ENCODE measurements at regions not wholly inside any gene's neighbourhood (a gene's known extent, or its start where the extent isn't known, plus 50 kb on each side); places are given as distances from the start of the nearest gene placed in this dataset.

DNA sequence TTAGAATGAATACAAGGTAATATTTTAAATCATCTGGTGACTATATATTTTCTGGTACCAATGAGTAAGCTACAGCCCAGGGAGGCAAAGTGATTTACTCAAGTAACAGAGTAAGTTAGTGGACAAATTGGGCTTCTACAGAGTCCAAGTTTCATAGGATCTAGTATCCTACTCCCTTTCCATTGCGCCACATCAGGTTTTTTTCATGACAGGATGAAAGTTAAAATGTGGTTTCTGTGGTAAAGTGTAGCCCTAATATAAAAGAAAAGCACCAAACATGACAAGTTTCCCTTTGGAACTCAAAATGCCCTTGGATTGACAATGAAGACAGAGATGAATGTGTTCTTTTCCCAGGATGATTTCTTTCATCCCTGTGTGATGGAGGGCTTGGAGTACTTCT is 350.8 kb upstream of the ZNF385D start:
- TF ChIP-seq ZFP36 (IDR thresholded peaks at IDR 0.05; ENCODE audit: borderline replicate concordance, partially characterized antibody) (no peak), RFX5 (IDR thresholded peaks at IDR 0.05) (no peak), SREBF2 (IDR thresholded peaks at IDR 0.05) (no peak), EHMT2 (IDR thresholded peaks at IDR 0.05; ENCODE audit: low read depth) (no peak), FOSL2 (IDR thresholded peaks at IDR 0.05) (no peak), FOSL2 (CRISPR knock-in tag; IDR thresholded peaks at IDR 0.05) (no peak)
